Inflammatory macrophage treated with lipopolysaccharide for 4 hours (primary cell): ENCODE measurements at regions not wholly inside any gene's neighbourhood (a gene's known extent, or its start where the extent isn't known, plus 50 kb on each side); places are given as distances from the start of the nearest gene placed in this dataset.

Experiments
- DNase-seq: peaks from one replicate; pipeline ENCODE4 v3.0.0-alpha.2; 2020

- DNase-seq = no peak
These were observed 1403.2 kb upstream of the CDH6 start for GRCh38 chr5:29790281-29790680.

GRCh38 chr5:29780401-29780800 lies 1413.1 kb upstream of the CDH6 start:
- no peak for DNase-seq

GRCh38 chr5:29779141-29779540 lies 1414.3 kb upstream of the CDH6 start:
- DNase-seq = no peak

GRCh38 chr5:29777373-29777772 lies 1416.1 kb upstream of the CDH6 start:
- DNase-seq = no peak

GRCh38 chr5:29770936-29771335 lies 1422.5 kb upstream of the CDH6 start:
- no peak for DNase-seq

GRCh38 chr5:29769474-29769873 lies 1424.0 kb upstream of the CDH6 start:
- DNase-seq = no peak

- no peak for DNase-seq
These were observed 1434.5 kb upstream of the CDH6 start for GRCh38 chr5:29758986-29759421.

GRCh38 chr5:29750453-29750852 lies 1443.0 kb upstream of the CDH6 start:
- DNase-seq = no peak

GRCh38 chr5:29744618-29745017 lies 1448.9 kb upstream of the CDH6 start:
- no peak for DNase-seq

GRCh38 chr5:29720954-29721353 lies 1472.5 kb upstream of the CDH6 start:
- DNase-seq = peak; percentile 2

- DNase-seq = no peak
These were observed 1474.3 kb upstream of the CDH6 start for GRCh38 chr5:29719171-29719570.

- DNase-seq = no peak
These were observed 1478.3 kb upstream of the CDH6 start for GRCh38 chr5:29715167-29715566.

- no peak for DNase-seq
These were observed 1490.6 kb upstream of the CDH6 start for GRCh38 chr5:29702875-29703274.

GRCh38 chr5:29701600-29701999 lies 1491.9 kb upstream of the CDH6 start:
- DNase-seq = no peak

GRCh38 chr5:29697785-29698414 lies 1495.6 kb upstream of the CDH6 start:
- no peak for DNase-seq

- no peak for DNase-seq
These were observed 1496.2 kb upstream of the CDH6 start for GRCh38 chr5:29697278-29697677.

- no peak for DNase-seq
These were observed 1520.8 kb upstream of the CDH6 start for GRCh38 chr5:29672678-29673077.

GRCh38 chr5:29662876-29663275 lies 1530.6 kb upstream of the CDH6 start:
- no peak for DNase-seq

GRCh38 chr5:29654954-29655353 lies 1538.5 kb upstream of the CDH6 start:
- no peak for DNase-seq

GRCh38 chr5:29649321-29649720 lies 1544.2 kb upstream of the CDH6 start:
- no peak for DNase-seq

GRCh38 chr5:29642601-29643000 lies 1550.9 kb upstream of the CDH6 start:
- DNase-seq = no peak

- DNase-seq = no peak
These were observed 1579.3 kb upstream of the CDH6 start for GRCh38 chr5:29614206-29614605.

GRCh38 chr5:29588236-29588635 lies 1605.2 kb upstream of the CDH6 start:
- no peak for DNase-seq

- DNase-seq = no peak
These were observed 1605.7 kb upstream of the CDH6 start for GRCh38 chr5:29587832-29588231.

- no peak for DNase-seq
These were observed 1625.5 kb upstream of the CDH6 start for GRCh38 chr5:29568028-29568427.

GRCh38 chr5:29561564-29561963 lies 1631.9 kb upstream of the CDH6 start:
- no peak for DNase-seq
